ENCODE measurements at regions not wholly inside any gene's neighbourhood (a gene's known extent, or its start where the extent isn't known, plus 50 kb on each side); places are given as distances from the start of the nearest gene placed in this dataset.
"Not testable (repeated sequence)": the region's sequence is repeated elsewhere in the genome, so short reads cannot be mapped to it uniquely, and the experiment has no call there.

DNA sequence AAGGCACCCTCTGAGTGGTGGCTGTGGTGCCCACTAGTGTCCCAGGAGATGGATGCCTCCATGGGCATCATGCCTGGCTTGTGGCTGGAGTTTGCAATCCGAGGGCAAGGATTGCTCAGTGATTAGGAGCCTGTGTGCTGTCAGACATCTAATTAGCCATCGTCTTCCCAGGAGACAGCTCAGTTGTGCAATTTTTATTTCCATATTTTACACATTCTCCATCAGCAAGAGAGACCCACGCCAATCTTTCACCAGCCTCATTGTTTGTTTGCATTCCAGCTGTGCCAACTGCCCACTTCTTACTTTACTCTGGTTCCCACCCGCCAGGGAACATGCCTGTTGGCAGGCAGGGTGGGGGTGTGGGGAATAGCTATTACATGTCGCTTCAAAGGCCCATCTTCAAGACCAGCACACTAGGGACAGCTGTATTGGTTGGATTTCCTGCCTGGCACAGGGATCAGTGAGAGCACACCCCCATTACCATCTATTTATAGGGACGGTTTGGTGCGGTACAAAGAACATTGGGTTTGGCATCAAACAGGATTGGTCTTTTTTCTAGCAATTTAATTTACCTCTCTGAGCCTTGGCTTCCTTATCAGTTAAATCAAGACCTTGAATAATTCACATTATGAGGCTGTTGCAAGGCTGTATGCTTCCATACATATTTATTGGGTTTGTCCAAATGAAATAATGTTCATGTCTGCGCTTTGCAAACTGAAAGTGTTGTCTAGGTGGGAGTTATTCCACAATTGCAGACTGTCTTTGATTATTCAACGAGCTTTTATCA lies 80.7 kb upstream of the NAV2 start:
- no peaks in the 10 kb centered on the region for H4K20me1 ChIP-seq
- H3K9ac ChIP-seq = no peak overlapping the region
- no peak overlapping the region for H3K27ac ChIP-seq
- H3K9me3 ChIP-seq = 0 out of 2 replicates have a peak, but pooled peaks cover 5% of the 10 kb centered on the region
- H3K36me3 ChIP-seq = no peaks in the 10 kb centered on the region
- H3K4me3 ChIP-seq = no peak overlapping the region
- H3K4me1 ChIP-seq = no peaks in the 10 kb centered on the region
- H3K4me2 ChIP-seq = no peak overlapping the region
- TF ChIP-seq Cebpa-rat (IDR thresholded peaks at IDR 0.05) = no peak
- no peaks in the 10 kb centered on the region for H3K27me3 ChIP-seq

DNA sequence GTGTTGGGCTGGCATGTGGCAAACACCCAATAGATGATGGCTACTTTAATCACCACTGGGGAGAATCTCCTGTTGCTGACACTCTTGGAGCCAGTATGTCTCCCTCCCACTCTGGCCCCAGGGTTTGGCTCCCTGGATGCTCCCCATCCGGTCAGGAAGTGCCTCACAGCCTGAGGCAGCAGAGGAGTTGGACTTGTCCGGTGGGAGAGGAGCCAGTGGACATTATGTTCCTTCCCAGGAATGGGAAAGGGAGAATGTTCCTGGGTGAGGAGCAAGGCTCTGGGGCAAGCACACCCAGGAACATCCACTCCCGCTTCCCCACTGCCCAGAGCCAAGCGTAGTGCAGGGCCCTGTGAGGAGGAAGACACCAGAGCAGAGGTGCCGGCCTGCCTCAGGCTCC lies 84.6 kb upstream of the NAV2 start:
- Histone ChIP-seq H3K36me3 (no peaks in the 10 kb centered on the region), H3K4me3 (no peak overlapping the region), H4K20me1 (no peaks in the 10 kb centered on the region), H3K9me3 (peaks cover 5% of the 10 kb centered on the region), H3K4me1 (no peaks in the 10 kb centered on the region), H3K27ac (no peak overlapping the region), H3K4me2 (no peak overlapping the region), H3K9ac (no peak overlapping the region), H3K27me3 (no peaks in the 10 kb centered on the region)
- TF ChIP-seq Cebpa-rat (IDR thresholded peaks at IDR 0.05) = no peak

DNA sequence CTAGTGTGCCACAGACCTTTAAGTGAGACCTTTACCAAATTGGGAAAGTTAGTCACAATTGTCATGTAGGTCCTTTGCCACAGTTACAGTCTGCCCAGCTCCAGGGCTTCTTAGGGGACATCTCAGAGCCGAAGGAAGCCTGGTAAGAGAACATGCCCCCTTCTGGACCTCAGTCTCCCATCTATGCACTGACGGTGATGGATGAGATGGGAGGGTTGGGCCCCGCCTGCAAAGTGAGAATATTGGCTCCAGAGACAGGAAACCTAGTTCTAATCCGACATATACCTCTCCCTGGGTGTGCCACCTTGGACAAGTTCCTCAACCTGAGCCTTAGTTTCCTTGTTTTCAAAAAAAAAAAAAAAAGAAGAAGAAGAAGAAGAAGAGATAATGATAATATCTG lies 85.1 kb upstream of the NAV2 start:
- H3K4me3 ChIP-seq = no peak overlapping the region
- no peaks in the 10 kb centered on the region for H3K27me3 ChIP-seq
- peaks cover 5% of the 10 kb centered on the region for H3K9me3 ChIP-seq
- TF ChIP-seq Cebpa-rat (IDR thresholded peaks at IDR 0.05) = no peak
- H3K4me2 ChIP-seq = no peak overlapping the region
- no peak overlapping the region for H3K9ac ChIP-seq
- H3K36me3 ChIP-seq = no peaks in the 10 kb centered on the region
- H3K4me1 ChIP-seq = no peaks in the 10 kb centered on the region
- no peaks in the 10 kb centered on the region for H4K20me1 ChIP-seq
- H3K27ac ChIP-seq = no peak overlapping the region

DNA sequence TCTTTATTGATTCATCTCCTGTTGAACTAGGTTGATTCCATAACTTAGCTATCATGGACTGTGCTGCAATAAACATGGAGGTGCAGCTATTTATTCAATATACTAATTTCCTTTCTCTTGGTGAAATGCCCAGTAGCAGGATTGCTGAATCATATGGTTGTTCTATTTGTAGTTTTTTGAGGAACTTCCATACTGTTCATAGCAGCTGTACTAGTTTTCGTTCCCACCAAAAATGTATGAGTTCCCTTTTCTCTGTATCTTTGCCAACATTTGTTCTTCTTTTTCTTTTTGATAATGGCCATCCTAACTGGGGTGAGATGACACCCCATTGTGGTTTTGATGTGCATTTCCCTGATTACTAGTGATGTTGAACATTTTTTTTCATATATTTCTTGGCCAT lies 87.2 kb upstream of the NAV2 start:
- no peak overlapping the region for H3K4me3 ChIP-seq
- no peaks in the 10 kb centered on the region for H3K36me3 ChIP-seq
- no peaks in the 10 kb centered on the region for H3K27me3 ChIP-seq
- H4K20me1 ChIP-seq = no peaks in the 10 kb centered on the region
- peaks cover 5% of the 10 kb centered on the region for H3K9me3 ChIP-seq
- no peak for TF ChIP-seq Cebpa-rat (IDR thresholded peaks at IDR 0.05)
- H3K27ac ChIP-seq = no peak overlapping the region
- H3K4me1 ChIP-seq = no peaks in the 10 kb centered on the region
- no peak overlapping the region for H3K4me2 ChIP-seq
- H3K9ac ChIP-seq = no peak overlapping the region

DNA sequence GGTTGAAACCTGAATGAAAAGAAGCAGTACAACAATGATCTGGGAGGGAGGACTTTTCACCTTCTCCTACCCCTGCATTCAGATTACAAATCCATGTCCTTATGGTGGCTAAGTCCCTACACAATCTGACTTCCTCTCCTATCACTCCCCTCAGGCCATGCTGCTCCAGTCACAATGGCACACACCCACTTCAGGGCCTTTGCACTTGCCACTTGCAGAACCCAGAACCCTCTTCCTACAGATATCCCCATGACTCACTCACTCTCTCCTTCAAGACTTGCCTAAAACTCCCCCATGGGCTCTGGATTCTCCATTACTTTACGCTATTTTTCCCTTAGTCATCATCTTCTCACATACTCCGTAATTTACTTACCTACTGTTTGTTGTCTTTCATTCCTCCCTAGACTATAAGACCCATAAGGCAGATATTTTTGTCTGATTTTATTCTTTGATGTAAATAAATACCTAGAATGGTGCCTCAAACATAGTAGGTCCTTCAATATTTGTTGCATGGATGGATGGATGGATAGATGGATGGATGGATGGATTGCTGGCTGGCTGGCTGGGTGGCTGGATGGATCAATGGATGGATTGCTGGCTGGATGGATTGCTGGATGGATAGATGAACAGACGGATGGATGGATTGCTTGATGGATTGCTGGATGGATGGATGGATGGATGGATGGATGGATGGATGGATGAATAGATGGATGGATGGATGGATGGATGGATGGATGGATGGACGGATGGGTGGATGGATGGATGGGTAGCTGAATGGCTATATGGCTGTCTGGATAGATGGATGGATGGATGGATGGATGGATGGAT lies 94.7 kb upstream of the NAV2 start:
- no peak for TF ChIP-seq Cebpa-rat (IDR thresholded peaks at IDR 0.05)
- Histone ChIP-seq H3K4me2 (no peak overlapping the region), H4K20me1 (no peaks in the 10 kb centered on the region), H3K27me3 (no peaks in the 10 kb centered on the region), H3K9ac (no peak overlapping the region), H3K4me3 (no peak overlapping the region), H3K4me1 (no peaks in the 10 kb centered on the region), H3K9me3 (peaks cover 6% of the 10 kb centered on the region), H3K36me3 (no peaks in the 10 kb centered on the region), H3K27ac (no peak overlapping the region)

DNA sequence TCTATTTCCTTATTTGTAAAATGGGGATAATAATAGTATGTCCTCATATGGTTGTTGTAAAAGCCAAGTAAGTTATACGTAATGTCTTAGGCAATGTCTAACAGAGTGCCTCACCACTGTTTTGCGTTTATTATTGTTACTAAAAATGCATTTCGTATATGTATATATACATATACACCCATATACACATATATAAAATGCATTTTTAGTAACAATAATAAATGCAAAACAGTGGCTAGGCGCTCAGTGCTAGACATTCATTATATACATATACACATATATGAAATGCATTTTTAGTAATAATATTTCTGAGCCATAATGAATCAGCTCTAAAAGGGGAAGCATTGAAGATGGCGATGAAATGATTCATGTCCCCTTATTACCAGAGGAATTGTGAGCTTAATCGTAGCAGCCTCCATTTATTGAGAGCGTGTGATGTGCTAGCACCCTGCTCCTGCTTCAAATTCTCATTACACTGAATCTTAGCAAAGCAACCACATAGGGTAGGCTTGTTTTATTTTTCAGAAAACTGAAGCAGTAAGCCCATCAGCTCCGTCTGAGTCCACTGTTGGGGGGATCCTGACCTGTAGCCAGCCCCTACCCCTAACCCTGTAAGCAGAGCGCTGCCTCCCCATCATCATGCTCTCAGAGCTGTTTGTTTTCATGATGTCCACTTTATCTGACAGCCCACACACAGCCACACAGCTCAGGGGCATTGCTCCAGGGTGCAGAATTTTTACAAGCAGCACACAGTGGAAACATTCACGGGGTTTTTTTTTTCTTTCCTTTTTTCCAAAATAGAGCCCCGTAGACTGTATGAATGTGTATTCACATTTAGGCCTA lies 97.1 kb upstream of the NAV2 start:
- no peak overlapping the region for H3K4me2 ChIP-seq
- no peaks in the 10 kb centered on the region for H3K36me3 ChIP-seq
- H3K4me3 ChIP-seq = no peak overlapping the region
- H3K27ac ChIP-seq = no peak overlapping the region
- TF ChIP-seq Cebpa-rat (IDR thresholded peaks at IDR 0.05) = no peak
- H3K9me3 ChIP-seq = peaks cover 23% of the 10 kb centered on the region
- no peak overlapping the region for H3K9ac ChIP-seq
- H4K20me1 ChIP-seq = no peaks in the 10 kb centered on the region
- no peaks in the 10 kb centered on the region for H3K27me3 ChIP-seq
- H3K4me1 ChIP-seq = no peaks in the 10 kb centered on the region

DNA sequence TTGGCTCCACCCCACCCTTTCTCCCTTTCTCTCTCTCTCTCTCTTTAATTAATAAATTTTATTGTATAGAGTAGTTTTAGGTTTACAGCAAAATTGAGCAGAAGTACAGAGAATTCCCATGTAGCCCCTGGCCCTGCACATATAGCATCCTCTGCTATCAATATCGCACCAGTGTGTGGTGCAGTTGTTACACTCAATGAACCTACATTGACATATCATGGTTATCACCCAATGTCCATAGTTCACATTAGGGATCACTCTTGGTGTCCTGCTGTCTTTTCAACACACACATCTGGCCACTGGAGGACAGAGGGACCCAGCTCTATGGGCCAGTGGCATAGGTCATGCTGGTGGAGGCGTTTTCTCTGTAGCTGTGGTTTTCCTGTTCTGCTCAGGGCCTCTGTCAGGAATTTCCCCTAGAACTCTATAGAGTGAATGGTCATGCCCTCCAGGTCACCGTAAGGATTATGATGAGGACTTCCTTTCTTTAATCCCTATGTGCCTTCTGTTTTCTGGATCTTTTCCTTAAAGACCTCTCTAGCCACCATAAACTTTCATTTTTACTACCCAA lies 98.2 kb upstream of the NAV2 start:
- no peaks in the 10 kb centered on the region for H3K4me1 ChIP-seq
- no peak overlapping the region for H3K4me3 ChIP-seq
- peaks cover 23% of the 10 kb centered on the region for H3K9me3 ChIP-seq
- H3K9ac ChIP-seq = no peak overlapping the region
- no peaks in the 10 kb centered on the region for H3K27me3 ChIP-seq
- H3K4me2 ChIP-seq = no peak overlapping the region
- H4K20me1 ChIP-seq = no peaks in the 10 kb centered on the region
- no peaks in the 10 kb centered on the region for H3K36me3 ChIP-seq
- no peak overlapping the region for H3K27ac ChIP-seq
- TF ChIP-seq Cebpa-rat (IDR thresholded peaks at IDR 0.05) = no peak

DNA sequence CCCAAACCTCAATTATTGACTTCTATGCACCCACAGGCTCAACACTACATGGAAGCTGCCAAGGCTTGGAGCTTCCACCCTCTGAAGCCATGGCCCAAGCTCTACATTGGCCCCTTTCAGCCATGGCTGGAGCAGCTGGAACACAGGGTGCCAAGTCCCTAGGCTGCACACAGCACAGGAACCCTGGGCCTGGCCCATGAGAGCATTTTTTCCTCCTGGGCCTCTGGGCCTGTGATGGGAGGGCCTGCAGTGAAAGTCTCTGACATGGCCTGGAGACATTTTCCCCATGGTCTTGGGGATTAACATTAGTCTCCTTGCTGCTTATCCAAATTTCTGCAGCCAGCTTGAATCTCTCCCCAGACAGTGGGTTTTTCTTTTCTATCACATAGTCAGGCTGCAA lies 100.6 kb upstream of the NAV2 start:
- H3K27ac ChIP-seq, H3K4me1 ChIP-seq, H4K20me1 ChIP-seq, H3K4me3 ChIP-seq, H3K9ac ChIP-seq, H3K36me3 ChIP-seq, H3K27me3 ChIP-seq, H3K4me2 ChIP-seq: not testable (repeated sequence)
- peaks cover 23% of the 10 kb centered on the region for H3K9me3 ChIP-seq

DNA sequence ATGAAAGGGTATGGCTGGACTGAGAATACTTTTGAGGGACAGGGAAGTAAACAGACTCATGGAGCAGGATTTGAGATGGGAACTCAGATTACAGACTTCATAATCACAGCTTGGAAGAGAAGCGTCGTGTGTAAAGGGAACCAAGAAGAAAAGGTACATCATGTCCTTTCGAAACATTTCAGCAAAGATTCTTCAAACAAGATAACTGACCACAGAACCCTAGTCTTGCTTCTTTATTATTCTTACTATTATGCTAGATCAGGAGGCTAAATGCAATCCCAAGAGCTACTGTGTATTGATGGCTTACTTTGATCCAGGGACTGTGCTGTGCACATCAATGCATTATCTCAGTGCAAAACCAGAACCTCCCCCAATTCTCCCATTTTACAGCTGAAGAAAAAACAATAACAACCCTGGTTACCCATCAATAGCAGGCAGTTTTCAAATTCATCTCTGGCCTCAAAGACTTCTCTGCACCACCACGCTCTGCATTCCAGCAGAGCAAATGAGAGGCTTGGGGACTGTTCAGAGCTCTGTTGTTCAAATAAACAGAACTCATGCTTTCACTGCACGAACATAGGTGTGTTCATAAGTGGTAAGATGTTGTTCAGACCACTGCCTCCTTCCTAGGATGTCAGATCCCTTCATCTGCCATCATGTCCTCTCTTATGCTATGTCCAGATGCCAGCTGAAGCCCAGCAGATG lies 104.8 kb upstream of the NAV2 start:
- Histone ChIP-seq H3K27me3 (no peaks in the 10 kb centered on the region), H3K27ac (no peak overlapping the region), H4K20me1 (no peaks in the 10 kb centered on the region), H3K36me3 (no peaks in the 10 kb centered on the region), H3K4me1 (peaks cover 20% of the 10 kb centered on the region), H3K9ac (no peak overlapping the region), H3K9me3 (peaks cover 40% of the 10 kb centered on the region), H3K4me2 (no peak overlapping the region), H3K4me3 (no peak overlapping the region)
- no peak for TF ChIP-seq Cebpa-rat (IDR thresholded peaks at IDR 0.05)

All from BLaER1 (cell line).